Activated T-helper 1 cell treated with anti-CD3 and anti-CD28 coated beads, Interleukin-12 subunit alpha, Interleukin-12 subunit beta, Interleukin-2, Interleukin-4 antibody, amounts not matched to agents 30 ng/mL and 10 ng/mL and 1 ng/mL, durations not matched to agents 14 hours and 24 hours and 36 hours (primary cell): ENCODE measurements at regions not wholly inside any gene's neighbourhood (a gene's known extent, or its start where the extent isn't known, plus 50 kb on each side); places are given as distances from the start of the nearest gene placed in this dataset.

Experiments
- DNase-seq: peaks from one replicate; pipeline ENCODE4 v3.0.0; 2021; ENCODE audit warnings: low spot score
- H3K27ac Mint-ChIP-seq: one replicate; pipeline ENCODE4 v1.8.0; 2021; ENCODE audit warnings: mild to moderate bottlenecking, mixed read lengths
- H3K27me3 Mint-ChIP-seq: one replicate; pipeline ENCODE4 v1.8.0; 2022; ENCODE audit warnings: mild to moderate bottlenecking, moderate library complexity, mixed read lengths; ENCODE audit not compliant: insufficient read depth
- H3K36me3 Mint-ChIP-seq: one replicate; pipeline ENCODE4 v1.8.0; 2021; ENCODE audit warnings: low read depth, mixed read lengths
- H3K4me1 Mint-ChIP-seq: one replicate; pipeline ENCODE4 v1.8.0; 2021; ENCODE audit warnings: low read depth, mixed read lengths
- H3K4me3 Mint-ChIP-seq: one replicate; pipeline ENCODE4 v1.8.0; 2021; ENCODE audit warnings: mild to moderate bottlenecking, moderate library complexity, mixed read lengths
- H3K9me3 Mint-ChIP-seq: one replicate; pipeline ENCODE4 v1.8.0; 2021; ENCODE audit warnings: mixed read lengths
- intact Hi-C: fragments of 100-400 bp; cut with micrococcal nuclease; formaldehyde crosslinking; loops from one replicate; pipeline ENCODE4 v1.15.1; 2024

- intact Hi-C loops: no loop called here
These were observed 525.9 kb downstream of the KCNA4 start for GRCh38 chr11:29490938-29491337.

DNA sequence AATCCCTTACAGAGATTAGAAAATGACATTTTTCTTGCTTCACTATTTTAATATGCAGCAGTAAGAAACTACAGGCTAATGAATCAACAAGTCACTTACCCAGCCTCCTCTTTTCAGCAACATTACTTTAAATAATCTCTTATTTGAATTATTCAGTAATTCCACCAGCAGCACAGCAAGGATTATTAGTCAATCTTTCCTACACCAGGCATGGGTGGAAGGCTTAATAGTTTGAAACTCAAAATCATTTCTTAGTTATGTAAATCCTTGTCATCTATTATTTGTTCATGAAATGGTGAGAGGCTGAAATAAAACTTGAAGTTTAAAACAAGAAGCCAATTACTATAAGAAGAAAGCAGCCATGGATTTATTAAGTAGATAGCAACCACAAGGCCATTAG, 530.5 kb downstream of the KCNA4 start:
- no peaks in the 10 kb centered on the region for H3K9me3 Mint-ChIP-seq
- no peaks in the 10 kb centered on the region for H3K36me3 Mint-ChIP-seq
- no peak overlapping the region for H3K27ac Mint-ChIP-seq
- H3K27me3 Mint-ChIP-seq: no peaks in the 10 kb centered on the region
- no peaks in the 10 kb centered on the region for H3K4me1 Mint-ChIP-seq
- H3K4me3 Mint-ChIP-seq: no peak overlapping the region
- DNase-seq: no peak
- intact Hi-C loops: no loop called here

More at GRCh38 chr11:29490938-29491337, 525.9 kb downstream of the KCNA4 start:
- Mint-ChIP-seq H3K4me1 (no peaks in the 10 kb centered on the region), H3K4me3 (no peak overlapping the region), H3K36me3 (no peaks in the 10 kb centered on the region), H3K27me3 (no peaks in the 10 kb centered on the region), H3K27ac (no peak overlapping the region), H3K9me3 (peaks cover 11% of the 10 kb centered on the region)
- DNase-seq: no peak

GRCh38 chr11:29485641-29486040, 531.2 kb downstream of the KCNA4 start:
- DNase-seq: no peak
- no peaks in the 10 kb centered on the region for H3K4me1 Mint-ChIP-seq
- H3K27ac Mint-ChIP-seq: no peak overlapping the region
- intact Hi-C loops: no loop called here
- no peaks in the 10 kb centered on the region for H3K27me3 Mint-ChIP-seq
- H3K9me3 Mint-ChIP-seq: no peaks in the 10 kb centered on the region
- H3K4me3 Mint-ChIP-seq: no peak overlapping the region
- no peaks in the 10 kb centered on the region for H3K36me3 Mint-ChIP-seq

DNA sequence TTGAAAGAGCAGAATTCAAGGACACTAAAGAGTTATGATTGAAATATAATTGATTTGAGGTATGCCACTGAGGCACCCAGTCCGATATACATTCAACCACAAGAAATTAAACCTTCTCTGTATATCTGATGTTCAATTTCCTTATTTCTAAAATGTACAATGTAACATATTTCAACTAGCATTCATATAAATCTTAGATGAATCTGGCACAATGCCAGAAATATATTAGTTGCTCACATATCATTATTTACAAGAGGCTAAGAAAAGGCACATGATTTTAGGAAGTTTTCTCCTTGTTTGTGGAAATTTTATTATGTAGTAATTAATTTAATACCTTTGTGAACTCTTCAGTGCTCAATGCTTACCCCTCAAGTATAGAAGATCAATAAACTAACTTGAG, 532.3 kb downstream of the KCNA4 start:
- no peak overlapping the region for H3K27ac Mint-ChIP-seq
- no peaks in the 10 kb centered on the region for H3K27me3 Mint-ChIP-seq
- no peaks in the 10 kb centered on the region for H3K4me1 Mint-ChIP-seq
- DNase-seq: no peak
- no peak overlapping the region for H3K4me3 Mint-ChIP-seq
- H3K9me3 Mint-ChIP-seq: no peaks in the 10 kb centered on the region
- no peaks in the 10 kb centered on the region for H3K36me3 Mint-ChIP-seq
- intact Hi-C loops: no loop called here

- Mint-ChIP-seq H3K27me3 (no peaks in the 10 kb centered on the region), H3K4me1 (no peaks in the 10 kb centered on the region), H3K4me3 (no peak overlapping the region), H3K36me3 (no peaks in the 10 kb centered on the region), H3K27ac (no peak overlapping the region), H3K9me3 (no peaks in the 10 kb centered on the region)
- DNase-seq: no peak
- intact Hi-C loops: no loop called here
These were observed 533.0 kb downstream of the KCNA4 start for GRCh38 chr11:29483831-29484230.

- H3K27ac Mint-ChIP-seq: no peak overlapping the region
- H3K36me3 Mint-ChIP-seq: no peaks in the 10 kb centered on the region
- H3K9me3 Mint-ChIP-seq: no peaks in the 10 kb centered on the region
- intact Hi-C loops: no loop called here
- H3K4me3 Mint-ChIP-seq: no peak overlapping the region
- no peak for DNase-seq
- no peaks in the 10 kb centered on the region for H3K4me1 Mint-ChIP-seq
- H3K27me3 Mint-ChIP-seq: no peaks in the 10 kb centered on the region
These were observed 534.3 kb downstream of the KCNA4 start for GRCh38 chr11:29482510-29482909.

DNA sequence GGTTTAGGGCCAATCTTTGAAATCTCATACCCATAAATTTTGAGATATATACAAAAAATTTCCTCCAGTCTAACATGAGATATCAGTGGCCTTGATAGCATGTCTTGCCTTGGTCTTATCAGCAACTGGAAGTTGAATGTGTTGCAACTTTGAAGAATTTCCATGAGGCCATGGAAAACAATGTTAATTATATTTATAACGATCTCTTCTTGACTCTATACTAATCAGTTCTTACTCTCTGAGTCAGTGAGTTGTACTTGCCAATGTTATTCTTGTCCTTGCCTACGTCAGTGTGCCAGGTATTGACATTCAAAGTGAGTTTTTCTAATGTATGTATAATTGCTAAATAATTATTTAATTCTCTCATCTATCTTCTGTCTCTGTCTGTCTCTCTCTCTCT, 535.1 kb downstream of the KCNA4 start:
- intact Hi-C loops: no loop called here

DNA sequence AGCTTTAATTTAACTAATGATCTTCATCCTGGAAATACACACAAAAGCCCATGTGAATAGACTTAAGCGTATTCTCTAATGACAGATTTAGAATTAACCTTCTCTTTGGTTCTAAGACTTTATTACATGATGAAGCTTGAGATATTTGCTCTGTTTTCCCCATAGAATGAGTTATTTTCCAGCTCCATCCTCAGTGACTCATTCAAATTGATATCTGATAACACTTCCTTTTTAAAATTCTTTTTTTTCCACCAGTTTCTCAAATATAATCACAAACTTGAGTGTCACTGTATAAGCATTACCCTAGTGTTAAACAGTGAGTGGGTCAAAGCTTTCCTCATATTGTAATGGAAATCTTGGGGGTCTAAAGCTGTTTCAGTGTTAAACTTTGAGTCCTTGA, 535.8 kb downstream of the KCNA4 start:
- intact Hi-C loops: no loop called here
- Mint-ChIP-seq H3K4me1 (no peaks in the 10 kb centered on the region), H3K36me3 (no peaks in the 10 kb centered on the region), H3K27me3 (no peaks in the 10 kb centered on the region), H3K9me3 (no peaks in the 10 kb centered on the region), H3K4me3 (no peak overlapping the region), H3K27ac (no peak overlapping the region)
- no peak for DNase-seq

More for the DNA sequence above, 535.1 kb downstream of the KCNA4 start:
- Mint-ChIP-seq H3K27ac (no peak overlapping the region), H3K36me3 (no peaks in the 10 kb centered on the region), H3K27me3 (no peaks in the 10 kb centered on the region), H3K4me1 (no peaks in the 10 kb centered on the region), H3K9me3 (no peaks in the 10 kb centered on the region), H3K4me3 (no peak overlapping the region)
- DNase-seq: no peak

- intact Hi-C loops: no loop called here
- no peaks in the 10 kb centered on the region for H3K9me3 Mint-ChIP-seq
- no peaks in the 10 kb centered on the region for H3K27me3 Mint-ChIP-seq
- H3K27ac Mint-ChIP-seq: no peak overlapping the region
- H3K36me3 Mint-ChIP-seq: no peaks in the 10 kb centered on the region
- H3K4me1 Mint-ChIP-seq: no peaks in the 10 kb centered on the region
- H3K4me3 Mint-ChIP-seq: no peak overlapping the region
- no peak for DNase-seq
These were observed 558.6 kb downstream of the KCNA4 start for GRCh38 chr11:29458252-29458651.

- Mint-ChIP-seq H3K4me1 (no peaks in the 10 kb centered on the region), H3K9me3 (no peaks in the 10 kb centered on the region), H3K36me3 (no peaks in the 10 kb centered on the region), H3K27me3 (no peaks in the 10 kb centered on the region), H3K27ac (no peak overlapping the region), H3K4me3 (no peak overlapping the region)
- DNase-seq: no peak
- intact Hi-C loops: no loop called here
These were observed 564.7 kb downstream of the KCNA4 start for GRCh38 chr11:29452146-29452545.

GRCh38 chr11:29449281-29450074, 567.4 kb downstream of the KCNA4 start:
- DNase-seq: no peak
- H3K27ac Mint-ChIP-seq: no peak overlapping the region
- H3K9me3 Mint-ChIP-seq: no peaks in the 10 kb centered on the region
- no peaks in the 10 kb centered on the region for H3K4me1 Mint-ChIP-seq
- intact Hi-C loops: no loop called here
- no peaks in the 10 kb centered on the region for H3K36me3 Mint-ChIP-seq
- H3K27me3 Mint-ChIP-seq: no peaks in the 10 kb centered on the region
- no peak overlapping the region for H3K4me3 Mint-ChIP-seq

DNA sequence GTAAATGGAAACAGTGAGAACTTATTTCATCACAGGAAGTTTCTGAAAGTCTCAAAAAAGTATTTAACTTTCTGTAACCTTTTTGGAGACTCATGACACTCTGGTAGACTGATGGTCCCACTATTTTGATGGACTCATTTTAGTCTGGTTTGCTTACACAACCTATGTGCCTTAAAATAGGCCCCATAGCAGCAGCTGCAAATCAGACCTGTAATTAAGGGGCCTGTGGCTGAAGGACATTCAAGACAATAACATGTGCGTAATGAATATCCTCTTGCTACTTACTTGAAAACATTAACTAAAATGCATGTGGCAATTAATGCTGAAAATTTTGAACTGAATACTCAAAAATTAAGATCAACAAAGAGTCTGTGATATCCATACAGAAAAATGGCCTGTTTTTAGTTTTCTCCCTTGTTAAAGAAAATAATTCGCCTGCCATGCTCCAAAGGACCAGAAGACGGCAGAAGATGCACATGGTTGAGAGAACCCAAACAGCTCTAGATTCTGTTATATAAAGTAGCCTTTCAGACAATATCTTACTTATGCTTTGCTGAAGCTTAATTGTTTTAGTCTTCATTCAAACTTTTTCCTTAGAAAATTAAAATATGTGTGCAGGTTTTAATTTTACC, 568.5 kb downstream of the KCNA4 start:
- no peaks in the 10 kb centered on the region for H3K4me1 Mint-ChIP-seq
- DNase-seq: no peak
- H3K27me3 Mint-ChIP-seq: no peaks in the 10 kb centered on the region
- no peaks in the 10 kb centered on the region for H3K36me3 Mint-ChIP-seq
- intact Hi-C loops: no loop called here
- no peaks in the 10 kb centered on the region for H3K9me3 Mint-ChIP-seq
- no peak overlapping the region for H3K27ac Mint-ChIP-seq
- H3K4me3 Mint-ChIP-seq: no peak overlapping the region

DNA sequence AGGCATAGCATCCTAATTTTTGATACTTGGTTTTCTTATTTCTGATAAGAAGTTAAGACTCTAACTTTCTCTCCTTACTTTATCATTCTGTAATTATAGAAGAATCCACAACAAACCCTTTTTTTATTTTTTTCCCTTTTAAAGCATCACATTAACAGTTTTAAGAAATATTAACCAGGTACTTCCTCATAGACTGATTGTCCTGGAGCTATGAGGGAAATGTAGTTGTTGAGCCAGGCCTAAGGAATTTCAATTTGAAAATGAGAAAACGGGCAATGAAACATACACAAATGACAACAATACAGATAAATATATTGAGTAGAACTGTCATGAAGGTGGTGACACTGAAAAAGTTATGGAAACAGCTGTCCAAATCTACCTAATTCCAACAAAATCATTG, 569.0 kb downstream of the KCNA4 start:
- Mint-ChIP-seq H3K4me1 (no peaks in the 10 kb centered on the region), H3K4me3 (no peak overlapping the region), H3K36me3 (no peaks in the 10 kb centered on the region), H3K27ac (no peak overlapping the region), H3K27me3 (no peaks in the 10 kb centered on the region), H3K9me3 (no peaks in the 10 kb centered on the region)
- DNase-seq: no peak
- intact Hi-C loops: no loop called here
